K562 (cell line): ENCODE measurements at regions not wholly inside any gene's neighbourhood (a gene's known extent, or its start where the extent isn't known, plus 50 kb on each side); places are given as distances from the start of the nearest gene placed in this dataset.
"Not testable (repeated sequence)": the region's sequence is repeated elsewhere in the genome, so short reads cannot be mapped to it uniquely, and the experiment has no call there.

Experiments used
- ATAC-seq: fragments of 200-7000 bp; cut with Tn5 transposase; 3 replicates; pipeline ENCODE4 v1.9.1; 2020; ENCODE audit warnings: moderate library complexity
- BruUV-seq: library from RNA; stranded (reverse); fragments of 400-500 nt; replicated peaks from 2 replicates; lab custom pipeline; 2021; lab: Mats Ljungman, UMichigan
- CTCF ChIA-PET: fragments of 300-600 bp; formaldehyde crosslinking; extraction: SDS; loops from one replicate; lab custom pipeline; 2021; ENCODE audit warnings: low intra/inter-chr PET ratio; lab: Yijun Ruan, JAX
- POLR2A ChIA-PET: fragments of 300-600, 350-650 bp; sonication (Branson Sonifier 250); formaldehyde crosslinking; extraction: SDS; loops from one replicate; lab custom pipeline; 2021; ENCODE audit warnings: antibody characterized with exemption, inconsistent platforms; lab: Yijun Ruan, JAX
- DNase-seq, 4 experiments: peaks; one replicate each; pipeline versions ENCODE4 v3.0.0 to v3.0.0-alpha.2; 2011 to 2018; ENCODE audit warnings: low spot score in 3 of 4, mixed read lengths in 3 of 4; ENCODE audit errors: extremely low read depth in 1 of 4
- FAIRE-seq: peaks from 2 replicates; lab custom pipeline; 2011; peaks lifted over from hg19 to GRCh38; lab: Jason Lieb, UNC
- H2AFZ ChIP-seq: 2 replicates; pipeline ENCODE4 v1.6.0; 2011; ENCODE audit warnings: low read depth, low read length, control low read depth, inconsistent platforms
- H3K27ac ChIP-seq: fragments of 200-600 bp; 3 replicates; pipeline ENCODE4 v1.8.0; 2011; ENCODE audit warnings: low read depth, mild to moderate bottlenecking, control low read depth, inconsistent platforms, low read length, moderate library complexity, mixed read lengths; ENCODE audit errors: extremely low read depth
- H3K27me3 ChIP-seq, 2 experiments: fragments of 300-600 bp in 1 of 2; 2 replicates in 1 of 2; 3 replicates in 1 of 2; pipeline versions ENCODE4 v1.6.0 to v1.8.0; 2011; ENCODE audit warnings: inconsistent platforms in 2 of 2, low read length in 2 of 2, mild to moderate bottlenecking in 1 of 2, mixed read lengths in 1 of 2, moderate library complexity in 1 of 2; ENCODE audit not compliant: control insufficient read depth in 2 of 2, insufficient read depth in 2 of 2
- H3K36me3 ChIP-seq: fragments of 300-600 bp; 3 replicates; pipeline ENCODE4 v1.8.0; 2011; ENCODE audit warnings: mild to moderate bottlenecking, low read length, inconsistent platforms; ENCODE audit not compliant: control insufficient read depth, insufficient read depth
- H3K4me1 ChIP-seq, 2 experiments: fragments of 200-600 bp in 1 of 2; replicated peaks in 1 of 2; 2 replicates in 1 of 2; 3 replicates in 1 of 2; pipeline versions ENCODE4 v1.5.1 to v1.8.0; 2011; ENCODE audit warnings: inconsistent platforms in 2 of 2, low read length in 2 of 2, mild to moderate bottlenecking in 1 of 2, mixed read lengths in 1 of 2, moderate library complexity in 1 of 2; ENCODE audit not compliant: control insufficient read depth in 2 of 2, insufficient read depth in 2 of 2
- H3K4me2 ChIP-seq: 2 replicates; pipeline ENCODE4 v1.6.1; 2011; ENCODE audit warnings: low read length, control low read depth, inconsistent platforms, mixed read lengths; ENCODE audit not compliant: insufficient read depth
- H3K4me3 ChIP-seq: fragments of 200-600 bp; sonication (generic), shearing (Covaris generic); 2 replicates; pipeline ENCODE4 v1.5.1; 2016; ENCODE audit warnings: control low read depth, inconsistent platforms
- H3K79me2 ChIP-seq: fragments of 200-600 bp; 3 replicates; pipeline ENCODE4 v1.8.0; 2011; ENCODE audit warnings: low read length, inconsistent platforms; ENCODE audit not compliant: control insufficient read depth, insufficient read depth
- H3K9ac ChIP-seq, 2 experiments: 2 replicates each; pipeline versions ENCODE4 v1.6.0 to v1.6.1; 2011; ENCODE audit warnings: low read depth in 2 of 2, low read length in 2 of 2, control low read depth in 1 of 2, inconsistent platforms in 1 of 2, mild to moderate bottlenecking in 1 of 2, mixed read lengths in 1 of 2; ENCODE audit not compliant: insufficient read depth in 1 of 2
- H3K9me1 ChIP-seq: one replicate; pipeline ENCODE4 v1.6.0; 2011; ENCODE audit warnings: inconsistent platforms, mild to moderate bottlenecking, low read length, moderate library complexity; ENCODE audit not compliant: control insufficient read depth, insufficient read depth
- H3K9me3 ChIP-seq: replicated peaks from 2 replicates; pipeline ENCODE4 v1.5.1; 2011; ENCODE audit warnings: low read depth, low read length, inconsistent platforms; ENCODE audit not compliant: control insufficient read depth, insufficient read depth
- H4K20me1 ChIP-seq: replicated peaks from 2 replicates; pipeline ENCODE4 v1.6.1; 2011; ENCODE audit warnings: low read length, inconsistent platforms, mixed read lengths; ENCODE audit not compliant: control insufficient read depth, insufficient read depth
- MECOM ChIP-seq: fragments of 250-450 bp; sonication (Bioruptor Pico); IDR thresholded peaks from 2 replicates; pipeline ENCODE4 v1.8.0; 2022; ENCODE audit warnings: inconsistent platforms
- U2AF2 ChIP-seq: fragments of 200-400 bp; formaldehyde crosslinking; optimal IDR thresholded peaks from 2 replicates; pipeline ENCODE3; 2017; ENCODE audit warnings: low read depth, mild to moderate bottlenecking, low read length
- WGBS: fragments of 100-300 bp; shearing (Covaris generic); methylation state at CpG from one replicate; pipeline ENCODE4 v1.1.6; 2016; ENCODE audit warnings: low coverage, mixed read lengths; ENCODE audit not compliant: insufficient coverage; ENCODE audit errors: missing lambda C conversion rate; 5-methylcytosine and 5-hydroxymethylcytosine counted together
- in situ Hi-C: fragments of 300-500 bp; cut with MboI; formaldehyde crosslinking; loops from 4 replicates; pipeline ENCODE4 v1.15.0; 2018; ENCODE audit warnings: inconsistent platforms, mixed read lengths
- intact Hi-C: fragments of 100-400 bp; cut with micrococcal nuclease; formaldehyde crosslinking; loops from 2 replicates; pipeline ENCODE4 v1.14.2; 2022
- TF ChIP-seq, protein P1 (sequence below): sonication (generic); formaldehyde crosslinking; IDR thresholded peaks from 2 replicates; pipeline ENCODE4 v1.8.1; 2023; ENCODE audit warnings: missing genetic modification reagents, mild to moderate bottlenecking, borderline replicate concordance

GRCh38 chr21:32966120-32966519 lies 59.6 kb upstream of the OLIG2 start (continued):
- TF ChIP-seq, protein P1, sequence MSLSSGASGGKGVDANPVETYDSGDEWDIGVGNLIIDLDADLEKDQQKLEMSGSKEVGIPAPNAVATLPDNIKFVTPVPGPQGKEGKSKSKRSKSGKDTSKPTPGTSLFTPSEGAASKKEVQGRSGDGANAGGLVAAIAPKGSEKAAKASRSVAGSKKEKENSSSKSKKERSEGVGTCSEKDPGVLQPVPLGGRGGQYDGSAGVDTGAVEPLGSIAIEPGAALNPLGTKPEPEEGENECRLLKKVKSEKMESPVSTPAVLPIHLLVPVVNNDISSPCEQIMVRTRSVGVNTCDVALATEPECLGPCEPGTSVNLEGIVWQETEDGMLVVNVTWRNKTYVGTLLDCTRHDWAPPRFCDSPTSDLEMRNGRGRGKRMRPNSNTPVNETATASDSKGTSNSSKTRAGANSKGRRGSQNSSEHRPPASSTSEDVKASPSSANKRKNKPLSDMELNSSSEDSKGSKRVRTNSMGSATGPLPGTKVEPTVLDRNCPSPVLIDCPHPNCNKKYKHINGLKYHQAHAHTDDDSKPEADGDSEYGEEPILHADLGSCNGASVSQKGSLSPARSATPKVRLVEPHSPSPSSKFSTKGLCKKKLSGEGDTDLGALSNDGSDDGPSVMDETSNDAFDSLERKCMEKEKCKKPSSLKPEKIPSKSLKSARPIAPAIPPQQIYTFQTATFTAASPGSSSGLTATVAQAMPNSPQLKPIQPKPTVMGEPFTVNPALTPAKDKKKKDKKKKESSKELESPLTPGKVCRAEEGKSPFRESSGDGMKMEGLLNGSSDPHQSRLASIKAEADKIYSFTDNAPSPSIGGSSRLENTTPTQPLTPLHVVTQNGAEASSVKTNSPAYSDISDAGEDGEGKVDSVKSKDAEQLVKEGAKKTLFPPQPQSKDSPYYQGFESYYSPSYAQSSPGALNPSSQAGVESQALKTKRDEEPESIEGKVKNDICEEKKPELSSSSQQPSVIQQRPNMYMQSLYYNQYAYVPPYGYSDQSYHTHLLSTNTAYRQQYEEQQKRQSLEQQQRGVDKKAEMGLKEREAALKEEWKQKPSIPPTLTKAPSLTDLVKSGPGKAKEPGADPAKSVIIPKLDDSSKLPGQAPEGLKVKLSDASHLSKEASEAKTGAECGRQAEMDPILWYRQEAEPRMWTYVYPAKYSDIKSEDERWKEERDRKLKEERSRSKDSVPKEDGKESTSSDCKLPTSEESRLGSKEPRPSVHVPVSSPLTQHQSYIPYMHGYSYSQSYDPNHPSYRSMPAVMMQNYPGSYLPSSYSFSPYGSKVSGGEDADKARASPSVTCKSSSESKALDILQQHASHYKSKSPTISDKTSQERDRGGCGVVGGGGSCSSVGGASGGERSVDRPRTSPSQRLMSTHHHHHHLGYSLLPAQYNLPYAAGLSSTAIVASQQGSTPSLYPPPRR: no peak
- TF ChIP-seq U2AF2 (no peak), MECOM (CRISPR knock-in tag) (no peak)

DNA sequence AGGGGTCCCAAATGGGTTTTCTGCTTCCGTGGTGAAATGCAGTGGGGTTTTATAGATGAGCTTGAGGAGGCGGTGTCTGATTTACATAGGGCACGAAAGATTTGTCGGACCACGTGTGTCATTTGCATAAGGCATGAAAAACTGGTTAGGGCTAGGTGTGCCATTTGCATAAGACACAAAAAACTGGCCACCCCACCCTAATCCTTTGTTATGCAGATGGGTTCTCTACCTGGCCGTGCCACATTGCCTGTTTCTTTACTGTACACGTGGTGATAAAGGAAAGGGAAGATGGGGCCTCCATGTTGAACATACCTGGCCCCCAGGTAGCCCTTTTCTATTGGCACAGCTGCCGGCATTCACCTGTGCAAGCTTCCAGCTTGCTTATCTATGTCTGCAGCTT lies 57.6 kb upstream of the OLIG2 start:
- FAIRE-seq, H3K79me2 ChIP-seq, H3K9me3 ChIP-seq, in situ Hi-C loops, H3K9me1 ChIP-seq, intact Hi-C loops, H4K20me1 ChIP-seq, CTCF ChIA-PET, ATAC-seq, H3K36me3 ChIP-seq, H3K4me1 ChIP-seq, H3K27me3 ChIP-seq, H3K9ac ChIP-seq, H3K4me2 ChIP-seq, H2AFZ ChIP-seq, H3K27ac ChIP-seq, H3K4me3 ChIP-seq, DNase-seq, BruUV-seq: not testable (repeated sequence)
- POLR2A ChIA-PET: interaction anchor here (0.6 kb wide), 1 partner anchor 76 kb away, joined by 3 read pairs; no protein-coding TSS in a partner anchor
- WGBS: 2% methylated on average over 8 of the region's 8 CpGs
